HCT116 (cell line): ENCODE measurements at regions not wholly inside any gene's neighbourhood (a gene's known extent, or its start where the extent isn't known, plus 50 kb on each side); places are given as distances from the start of the nearest gene placed in this dataset.

Experiments
- ATAC-seq: fragments of 200-7000 bp; cut with Tn5 transposase; 2 replicates; pipeline ENCODE4 v1.9.1; 2020; ENCODE audit warnings: mild to moderate bottlenecking, moderate library complexity
- BruUV-seq: library from RNA; stranded (reverse); fragments of 400-500 nt; replicated peaks from 2 replicates; lab custom pipeline; 2021; lab: Mats Ljungman, UMichigan
- CTCF ChIA-PET: fragments of 300-600 bp; sonication (Branson Sonifier 250); formaldehyde crosslinking; loops from one replicate; lab custom pipeline; 2021; ENCODE audit warnings: antibody characterized with exemption; lab: Charles Lee
- POLR2A ChIA-PET: fragments of 300-600, 350-600 bp; sonication (Branson Sonifier 250); formaldehyde crosslinking; loops from one replicate; lab custom pipeline; 2021; ENCODE audit warnings: antibody characterized with exemption; lab: Charles Lee
- RAD21 ChIA-PET, 2 experiments: fragments of 300-600 bp; sonication (Branson Sonifier 250); formaldehyde crosslinking; loops; one replicate each; lab custom pipeline; 2023; ENCODE audit warnings: low total read pairs in 2 of 2; ENCODE audit not compliant: uncharacterized antibody in 2 of 2, unreplicated experiment in 2 of 2, low non-redundant PET in 1 of 2; lab: Charles Lee
- DNase-seq: peaks from one replicate; pipeline ENCODE4 v3.0.0-alpha.2; 2010; ENCODE audit warnings: low read depth, low spot score
- H2AFZ ChIP-seq: fragments of 200-600 bp; shearing (Covaris generic), sonication (generic); 2 replicates; pipeline ENCODE4 v1.6.1; 2017; ENCODE audit warnings: low read depth, mixed run types, mixed read lengths, antibody characterized with exemption, low read length; ENCODE audit not compliant: poor library complexity, severe bottlenecking
- H3K27ac ChIP-seq: 2 replicates; pipeline ENCODE4 v1.5.1; 2012; ENCODE audit warnings: low read depth, low read length
- H3K27me3 ChIP-seq: fragments of 200-600 bp; sonication (generic); 2 replicates; pipeline ENCODE4 v1.6.1; 2016; ENCODE audit warnings: mixed run types, low read length, mixed read lengths; ENCODE audit not compliant: insufficient read depth
- H3K36me3 ChIP-seq, 2 experiments: fragments of 200-500 bp in 1 of 2; fragments of 200-600 bp in 1 of 2; sonication (Bioruptor generic) in 1 of 2; sonication (generic) in 1 of 2; 2 replicates each; pipeline versions ENCODE4 v1.5.1 to v1.6.1; 2014 to 2016; ENCODE audit warnings: low read length in 2 of 2, inconsistent platforms in 1 of 2, mixed read lengths in 1 of 2, mixed run types in 1 of 2; ENCODE audit not compliant: insufficient read depth in 2 of 2, control insufficient read depth in 1 of 2
- H3K4me1 ChIP-seq, 2 experiments: fragments of 200-600 bp in 1 of 2; sonication (generic) in 1 of 2; 2 replicates each; pipeline versions ENCODE4 v1.5.1 to v1.6.1; 2012 to 2017; ENCODE audit warnings: low read length in 2 of 2, inconsistent platforms in 1 of 2, mild to moderate bottlenecking in 1 of 2, mixed read lengths in 1 of 2, mixed run types in 1 of 2, moderate library complexity in 1 of 2; ENCODE audit not compliant: insufficient read depth in 2 of 2, control insufficient read depth in 1 of 2
- H3K4me2 ChIP-seq: fragments of 200-600 bp; sonication (generic); 2 replicates; pipeline ENCODE4 v1.6.1; 2017; ENCODE audit warnings: mixed run types, low read length, mixed read lengths
- H3K4me3 ChIP-seq, 2 experiments: fragments of 200-600 bp in 1 of 2; sonication (generic) in 1 of 2; replicated peaks in 1 of 2; 2 replicates each; pipeline ENCODE4 v1.5.1; 2011 to 2016; ENCODE audit warnings: low read length in 2 of 2, control low read depth in 1 of 2, low read depth in 1 of 2, mild to moderate bottlenecking in 1 of 2, mixed read lengths in 1 of 2, mixed run types in 1 of 2
- H3K79me2 ChIP-seq: fragments of 200-600 bp; sonication (generic); 2 replicates; pipeline ENCODE4 v1.6.1; 2017; ENCODE audit warnings: mild to moderate bottlenecking, mixed run types, low read length, moderate library complexity, mixed read lengths; ENCODE audit not compliant: insufficient read depth
- H3K9ac ChIP-seq: fragments of 200-600 bp; sonication (generic); 2 replicates; pipeline ENCODE4 v1.6.1; 2016; ENCODE audit warnings: low read length, mixed read lengths
- H3K9me2 ChIP-seq: fragments of 200-600 bp; sonication (generic), shearing (Covaris generic); 2 replicates; pipeline ENCODE4 v1.6.1; 2017; ENCODE audit warnings: mixed run types, mild to moderate bottlenecking, moderate library complexity; ENCODE audit not compliant: insufficient read depth
- H3K9me3 ChIP-seq, 2 experiments: fragments of 200-500 bp in 1 of 2; fragments of 200-600 bp in 1 of 2; sonication (Bioruptor generic) in 1 of 2; sonication (generic) in 1 of 2; 2 replicates each; pipeline ENCODE4 v1.6.1; 2014 to 2017; ENCODE audit warnings: low read length in 2 of 2, mixed read lengths in 2 of 2, inconsistent platforms in 1 of 2, low read depth in 1 of 2, mild to moderate bottlenecking in 1 of 2, mixed run types in 1 of 2, moderate library complexity in 1 of 2; ENCODE audit not compliant: control insufficient read depth in 1 of 2, insufficient read depth in 1 of 2
- H4K20me1 ChIP-seq: fragments of 200-600 bp; sonication (generic), shearing (Covaris generic); 2 replicates; pipeline ENCODE4 v1.6.1; 2017; ENCODE audit warnings: mixed run types, mild to moderate bottlenecking, moderate library complexity; ENCODE audit not compliant: insufficient read depth
- CEBPB ChIP-seq: IDR thresholded peaks from 2 replicates; pipeline ENCODE4 v1.6.1; 2012; ENCODE audit warnings: low read depth
- CTCF ChIP-seq, 3 experiments: fragments of 200-600 bp in 1 of 3; sonication (generic) in 1 of 3; IDR thresholded peaks in 2 of 3; conservative IDR thresholded peaks in 1 of 3; 2 replicates each; pipeline ENCODE4 v1.5.1; 2012 to 2017; ENCODE audit warnings: low read depth in 2 of 3, low read length in 2 of 3, antibody characterized with exemption in 1 of 3, borderline replicate concordance in 1 of 3, control low read depth in 1 of 3, mild to moderate bottlenecking in 1 of 3, mixed read lengths in 1 of 3, mixed run types in 1 of 3, moderate library complexity in 1 of 3; ENCODE audit not compliant: insufficient read depth in 1 of 3
- EGR1 ChIP-seq: IDR thresholded peaks from 2 replicates; pipeline ENCODE4 v1.6.1; 2012; ENCODE audit warnings: low read depth
- FOSL1 ChIP-seq: IDR thresholded peaks from 2 replicates; pipeline ENCODE4 v1.6.1; 2012; ENCODE audit warnings: low read depth
- MAX ChIP-seq: IDR thresholded peaks from 2 replicates; pipeline ENCODE4 v1.6.1; 2012
- RAD21 ChIP-seq: IDR thresholded peaks from 2 replicates; pipeline ENCODE4 v1.6.1; 2012; ENCODE audit warnings: low read depth, mild to moderate bottlenecking
- REST ChIP-seq: IDR thresholded peaks from 2 replicates; pipeline ENCODE4 v1.6.1; 2012; ENCODE audit warnings: low read depth
- SIN3A ChIP-seq: IDR thresholded peaks from 2 replicates; pipeline ENCODE4 v1.6.1; 2012; ENCODE audit warnings: low read depth
- SP1 ChIP-seq: IDR thresholded peaks from 2 replicates; pipeline ENCODE4 v1.6.1; 2012; ENCODE audit warnings: low read depth
- SRF ChIP-seq: IDR thresholded peaks from 2 replicates; pipeline ENCODE4 v1.6.1; 2012; ENCODE audit warnings: low read depth
- TCF7L2 ChIP-seq: IDR thresholded peaks from 2 replicates; pipeline ENCODE4 v1.7.0; 2011; ENCODE audit warnings: borderline replicate concordance, inconsistent platforms; ENCODE audit not compliant: insufficient read depth, insufficient read length; ENCODE audit errors: extremely low read depth
- YY1 ChIP-seq: IDR thresholded peaks from 2 replicates; pipeline ENCODE4 v1.6.1; 2011; ENCODE audit warnings: low read length, low read depth, moderate library complexity, mild to moderate bottlenecking; ENCODE audit not compliant: insufficient replicate concordance; ENCODE audit errors: extremely low read depth
- ZFX ChIP-seq: fragments of 450-650 bp; IDR thresholded peaks from 2 replicates; pipeline ENCODE4 v1.6.1; 2017
- ZNF274 ChIP-seq: fragments of 200-500 bp; sonication (Bioruptor generic); IDR thresholded peaks from 2 replicates; pipeline ENCODE4 v1.6.1; 2014; ENCODE audit warnings: mild to moderate bottlenecking, low read depth, low read length, inconsistent platforms
- intact Hi-C: fragments of 100-400 bp; cut with micrococcal nuclease; formaldehyde crosslinking; loops from 2 replicates; pipeline ENCODE4 v1.10.0; 2022

DNA sequence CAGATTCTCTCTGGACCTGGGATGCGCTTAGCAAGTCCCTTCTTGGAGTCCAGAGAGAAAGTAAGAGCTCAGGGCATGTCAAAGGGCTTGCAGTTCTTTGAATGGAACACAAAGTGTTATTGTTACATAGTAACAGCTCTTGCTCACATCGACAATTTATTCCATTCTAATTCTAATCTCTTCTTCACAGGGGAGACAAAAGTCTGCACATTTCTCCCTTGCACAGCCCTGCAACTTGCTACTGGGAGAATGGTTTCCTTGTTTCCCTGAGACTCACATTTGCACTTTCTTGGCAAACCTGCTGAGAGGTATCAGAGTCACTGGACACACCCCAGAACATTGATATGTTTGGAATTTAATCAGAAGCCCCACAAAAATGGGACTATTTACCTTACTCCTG is 209.9 kb upstream of the IGF1 start:
- H3K9me3 ChIP-seq = no peaks in the 10 kb centered on the region
- no peaks in the 10 kb centered on the region for H3K36me3 ChIP-seq
- no peaks in the 10 kb centered on the region for H3K9me2 ChIP-seq
- H3K79me2 ChIP-seq = no peaks in the 10 kb centered on the region
- ChIA-PET RAD21 (no interaction called here), CTCF (no interaction called here), POLR2A (no interaction called here)
- intact Hi-C loops = no loop called here
- H3K4me1 ChIP-seq = no peaks in the 10 kb centered on the region
- H3K27ac ChIP-seq = no peak overlapping the region
- BruUV-seq = no TSS peak
- H3K4me3 ChIP-seq = no peak overlapping the region
- H3K9ac ChIP-seq = no peak overlapping the region
- H3K27me3 ChIP-seq = peaks cover 6% of the 10 kb centered on the region; the same call in 1 of the 2 replicates
- DNase-seq = no peak
- ATAC-seq = no peak
- H3K4me2 ChIP-seq = no peak overlapping the region
- H4K20me1 ChIP-seq = no peaks in the 10 kb centered on the region
- TF ChIP-seq SRF = no peak
- no peak for TF ChIP-seq ZNF274
- TF ChIP-seq MAX = no peak
- no peak for TF ChIP-seq RAD21
- TF ChIP-seq CEBPB = no peak
- no peak overlapping the region for H2AFZ ChIP-seq

DNA sequence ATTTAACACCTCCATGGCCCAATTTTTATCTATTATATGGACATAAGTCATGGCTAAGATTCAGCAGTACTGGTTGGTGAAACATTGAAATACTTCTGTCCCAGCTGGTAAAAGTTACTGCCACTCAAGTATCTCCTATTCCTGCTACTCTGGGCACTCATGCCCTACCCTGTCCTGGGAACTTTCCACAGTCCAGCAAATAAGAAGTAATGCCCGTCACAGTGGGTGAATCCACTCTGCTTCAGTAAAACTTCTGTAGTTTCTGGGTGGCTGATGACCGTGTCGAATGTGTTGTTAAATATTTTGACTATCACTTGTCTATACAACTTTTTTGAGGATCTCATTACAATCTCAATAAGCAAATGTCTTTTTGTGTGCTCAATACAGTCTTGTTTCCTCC is 209.3 kb upstream of the IGF1 start:
- no peak overlapping the region for H3K27ac ChIP-seq
- H3K9me2 ChIP-seq = no peaks in the 10 kb centered on the region
- CTCF ChIA-PET = no interaction called here
- H4K20me1 ChIP-seq = no peaks in the 10 kb centered on the region
- no peak for ATAC-seq
- RAD21 ChIA-PET = no interaction called here
- POLR2A ChIA-PET = no interaction called here
- intact Hi-C loops = no loop called here
- no peaks in the 10 kb centered on the region for H3K79me2 ChIP-seq
- H3K9me3 ChIP-seq = no peaks in the 10 kb centered on the region
- peaks cover 6% of the 10 kb centered on the region; the same call in 1 of the 2 replicates for H3K27me3 ChIP-seq
- no peak overlapping the region for H3K4me3 ChIP-seq
- no peak for TF ChIP-seq YY1
- no peak for TF ChIP-seq CEBPB
- no peak for TF ChIP-seq RAD21
- TF ChIP-seq MAX = no peak
- TF ChIP-seq ZFX = no peak
- no peak for TF ChIP-seq SRF
- TF ChIP-seq FOSL1 = no peak
- no peak for TF ChIP-seq ZNF274
- TF ChIP-seq CTCF (IDR thresholded peaks at IDR 0.05 in 2 of 3, conservative IDR thresholded peaks at IDR 0.05 in 1 of 3; ENCODE audit: borderline replicate concordance in 1 of 3, insufficient read depth in 1 of 3, low read depth in 2 of 3, low read length in 2 of 3) = no peak
- TF ChIP-seq TCF7L2 = no peak
- no peak for TF ChIP-seq REST
- no peak for TF ChIP-seq SP1
- no peak for TF ChIP-seq EGR1
- no peak for TF ChIP-seq SIN3A
- TF ChIP-seq, all 23 proteins: peak for 0
- Histone ChIP-seq H3K9ac (no peak overlapping the region), H3K4me1 (no peaks in the 10 kb centered on the region), H3K36me3 (no peaks in the 10 kb centered on the region), H3K4me2 (no peak overlapping the region), H2AFZ (no peak overlapping the region)
- no peak for DNase-seq
- no TSS peak for BruUV-seq
